SJCRH30 (cell line): ENCODE measurements at regions not wholly inside any gene's neighbourhood (a gene's known extent, or its start where the extent isn't known, plus 50 kb on each side); places are given as distances from the start of the nearest gene placed in this dataset.
A peak's percentile ranks its signal among the peaks of the same experiment; 100 is the strongest.

Experiments used
- DNase-seq, 2 experiments: peaks; one replicate each; pipeline ENCODE4 v3.0.0-alpha.2; 2015 to 2020
- H3K27ac ChIP-seq: fragments of 250-450 bp; sonication (Bioruptor Pico); 2 replicates; pipeline ENCODE4 v1.5.1; 2020; ENCODE audit warnings: mild to moderate bottlenecking, moderate library complexity
- H3K27me3 ChIP-seq: fragments of 250-450 bp; sonication (Bioruptor Pico); 2 replicates; pipeline ENCODE4 v1.5.1; 2020; ENCODE audit warnings: mild to moderate bottlenecking, moderate library complexity
- H3K36me3 ChIP-seq: fragments of 250-450 bp; sonication (Bioruptor Pico); 2 replicates; pipeline ENCODE4 v1.5.1; 2020; ENCODE audit warnings: mild to moderate bottlenecking, moderate library complexity
- H3K4me1 ChIP-seq: fragments of 250-450 bp; sonication (Bioruptor Pico); 2 replicates; pipeline ENCODE4 v1.5.1; 2020; ENCODE audit warnings: mild to moderate bottlenecking, moderate library complexity
- H3K4me3 ChIP-seq: fragments of 250-450 bp; sonication (Bioruptor Pico); 2 replicates; pipeline ENCODE4 v1.5.1; 2020; ENCODE audit warnings: mild to moderate bottlenecking, moderate library complexity
- H3K9me3 ChIP-seq: fragments of 250-450 bp; sonication (Bioruptor Pico); replicated peaks from 2 replicates; pipeline ENCODE4 v1.5.1; 2020; ENCODE audit warnings: mild to moderate bottlenecking, moderate library complexity

DNA sequence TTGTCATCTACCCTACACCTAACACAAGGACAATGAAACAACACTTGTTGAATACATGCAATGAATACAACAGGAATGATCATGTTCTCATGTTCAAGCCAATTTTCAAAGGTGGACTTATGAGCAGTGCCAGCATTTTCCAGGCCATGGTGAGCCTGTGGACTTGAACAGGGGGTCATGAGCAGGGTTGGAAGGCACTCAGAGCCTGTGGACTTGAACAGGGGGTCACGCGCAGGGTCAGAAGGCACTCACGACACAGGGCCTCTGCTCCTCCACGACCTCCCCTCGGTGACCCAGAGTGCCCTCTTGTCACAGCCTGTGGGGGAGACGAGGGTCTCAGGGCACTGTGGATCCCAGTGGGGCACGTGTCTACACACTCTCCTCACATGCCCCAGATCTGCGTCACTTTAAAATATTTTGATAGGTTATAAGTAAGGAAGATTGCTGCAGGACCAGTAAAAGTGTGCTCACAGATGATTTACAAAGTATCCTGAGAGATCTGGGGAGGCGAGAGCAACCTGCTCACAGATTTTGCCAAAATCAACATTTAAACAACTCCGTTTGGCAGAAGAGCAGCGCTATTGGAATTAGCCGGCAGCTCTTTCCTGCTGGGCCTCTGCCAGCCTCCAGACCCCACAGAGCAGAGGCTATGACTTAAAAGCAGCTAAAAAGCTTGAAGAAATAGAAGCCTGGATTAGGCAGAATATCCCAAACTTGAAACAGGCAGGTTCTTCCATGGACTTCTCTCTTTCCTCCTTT, 121.9 kb downstream of the TMEM18 start:
- Histone ChIP-seq H3K27me3 (peaks cover 20% of the 10 kb centered on the region; the same call in 1 of the 2 replicates), H3K9me3 (no peaks in the 10 kb centered on the region)

DNA sequence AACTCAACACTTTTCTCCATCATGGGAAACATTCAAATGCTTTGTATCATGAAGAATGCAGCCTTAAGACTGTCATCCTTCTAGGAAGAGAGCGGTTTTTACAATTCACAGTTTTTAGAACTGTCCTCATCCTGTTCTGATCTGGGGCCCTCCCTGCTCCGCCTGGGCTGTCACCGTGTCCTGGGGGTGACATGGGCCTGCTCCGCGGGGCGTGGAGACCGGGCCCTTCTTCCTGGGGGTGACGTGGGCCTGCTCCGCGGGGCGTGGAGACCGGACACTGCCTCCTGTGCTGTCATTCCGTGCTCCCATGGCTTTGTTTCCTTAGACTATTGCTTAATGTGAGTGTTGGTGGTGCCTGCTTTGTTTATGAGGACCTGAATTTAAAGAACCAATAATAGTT, 122.8 kb downstream of the TMEM18 start:
- no peak overlapping the region for H3K4me3 ChIP-seq
- no peak for DNase-seq
- peaks cover 26% of the 10 kb centered on the region; the same call in 1 of the 2 replicates for H3K27me3 ChIP-seq
- no peak overlapping the region for H3K27ac ChIP-seq
- H3K4me1 ChIP-seq: no peaks in the 10 kb centered on the region
- H3K9me3 ChIP-seq: no peaks in the 10 kb centered on the region
- H3K36me3 ChIP-seq: no peaks in the 10 kb centered on the region

More for the DNA sequence above, 121.9 kb downstream of the TMEM18 start:
- no peak for DNase-seq
- Histone ChIP-seq H3K36me3 (no peaks in the 10 kb centered on the region), H3K27ac (no peak overlapping the region), H3K4me3 (no peak overlapping the region), H3K4me1 (no peaks in the 10 kb centered on the region)

DNA sequence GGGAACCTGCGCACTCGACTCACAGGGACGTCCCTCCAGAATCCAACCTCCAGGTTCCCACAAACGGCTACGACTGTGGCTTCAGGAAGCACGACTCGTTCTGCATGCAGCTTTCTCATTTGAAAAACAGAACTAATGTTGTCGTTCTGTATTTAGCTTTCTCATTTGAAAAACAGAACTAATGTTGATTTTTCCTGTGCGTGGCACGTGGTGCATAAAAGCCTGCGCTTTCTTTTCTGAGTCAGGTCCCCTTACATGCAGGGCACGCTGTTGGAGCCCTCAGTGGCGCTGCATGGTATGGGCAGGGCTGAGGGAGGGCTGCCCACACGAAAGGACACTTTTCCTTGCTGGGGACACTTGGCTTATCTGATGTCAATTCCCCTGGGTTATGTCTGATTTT, 124.3 kb downstream of the TMEM18 start:
- no peak for DNase-seq
- Histone ChIP-seq H3K4me1 (no peaks in the 10 kb centered on the region), H3K36me3 (no peaks in the 10 kb centered on the region), H3K27me3 (peaks cover 20% of the 10 kb centered on the region; the same call in 1 of the 2 replicates), H3K9me3 (no peaks in the 10 kb centered on the region), H3K4me3 (no peak overlapping the region), H3K27ac (no peak overlapping the region)

DNA sequence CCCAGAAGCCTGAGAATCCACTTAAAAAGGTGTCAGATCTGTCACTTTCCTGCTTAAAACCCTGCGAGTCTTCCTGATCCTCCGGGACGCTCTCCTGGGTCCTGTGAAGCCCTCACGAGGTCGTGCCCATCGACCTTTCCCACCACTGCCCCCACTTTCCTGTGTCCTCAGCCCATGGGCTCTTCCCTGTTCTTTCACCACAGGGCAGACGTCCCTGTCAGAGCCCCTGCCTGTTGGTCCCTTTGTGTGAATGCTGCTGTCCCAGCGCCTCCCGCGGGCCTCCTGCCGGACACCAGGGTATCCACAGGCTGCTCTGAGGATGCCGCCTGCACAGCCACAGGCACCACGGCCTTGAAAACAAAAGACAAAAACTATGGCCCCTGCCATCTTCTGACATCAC, 125.6 kb downstream of the TMEM18 start:
- Histone ChIP-seq H3K4me3 (no peak overlapping the region), H3K27ac (no peak overlapping the region), H3K9me3 (no peaks in the 10 kb centered on the region), H3K4me1 (no peaks in the 10 kb centered on the region), H3K36me3 (no peaks in the 10 kb centered on the region), H3K27me3 (peaks cover 20% of the 10 kb centered on the region; the same call in 1 of the 2 replicates)
- no peak for DNase-seq

DNA sequence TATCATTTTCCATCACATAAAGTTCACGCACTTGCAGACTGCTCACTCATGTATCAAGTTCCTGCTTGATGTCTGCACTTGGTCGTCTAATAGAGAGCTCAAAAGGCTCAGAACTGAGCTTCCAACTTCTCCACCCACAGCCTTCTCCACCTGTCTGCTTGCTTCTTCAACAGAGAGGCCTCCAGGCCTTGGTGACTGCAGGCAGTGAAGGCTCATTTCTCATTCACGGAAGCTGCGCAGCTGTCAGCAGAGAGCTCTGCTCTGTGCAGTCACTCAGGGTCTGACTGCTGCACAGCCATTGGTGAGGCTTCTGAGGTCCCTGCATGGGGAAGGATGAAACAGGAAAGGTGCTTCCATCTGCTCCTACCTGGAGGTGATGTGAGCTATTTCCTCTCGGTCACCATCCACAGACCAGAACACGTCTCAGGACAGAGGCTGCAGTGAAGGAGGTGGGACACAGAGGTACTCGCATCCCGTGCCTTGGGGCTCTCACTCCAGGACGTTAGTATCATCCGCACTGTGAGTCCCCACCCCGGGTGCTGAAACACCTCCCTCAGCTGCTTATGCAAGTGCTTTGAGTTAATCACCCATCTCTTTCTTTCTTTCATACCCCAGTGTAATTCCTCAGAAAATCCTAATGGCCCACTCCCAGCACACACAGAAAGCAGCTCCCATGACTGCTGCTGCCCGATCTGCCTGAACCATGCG, 126.2 kb downstream of the TMEM18 start:
- H3K36me3 ChIP-seq: no peaks in the 10 kb centered on the region
- H3K4me3 ChIP-seq: no peak overlapping the region
- H3K27me3 ChIP-seq: peaks cover 26% of the 10 kb centered on the region
- peak in 1 of 2 experiments; percentile 37 for DNase-seq
- H3K27ac ChIP-seq: no peak overlapping the region
- no peaks in the 10 kb centered on the region for H3K9me3 ChIP-seq
- no peaks in the 10 kb centered on the region for H3K4me1 ChIP-seq

DNA sequence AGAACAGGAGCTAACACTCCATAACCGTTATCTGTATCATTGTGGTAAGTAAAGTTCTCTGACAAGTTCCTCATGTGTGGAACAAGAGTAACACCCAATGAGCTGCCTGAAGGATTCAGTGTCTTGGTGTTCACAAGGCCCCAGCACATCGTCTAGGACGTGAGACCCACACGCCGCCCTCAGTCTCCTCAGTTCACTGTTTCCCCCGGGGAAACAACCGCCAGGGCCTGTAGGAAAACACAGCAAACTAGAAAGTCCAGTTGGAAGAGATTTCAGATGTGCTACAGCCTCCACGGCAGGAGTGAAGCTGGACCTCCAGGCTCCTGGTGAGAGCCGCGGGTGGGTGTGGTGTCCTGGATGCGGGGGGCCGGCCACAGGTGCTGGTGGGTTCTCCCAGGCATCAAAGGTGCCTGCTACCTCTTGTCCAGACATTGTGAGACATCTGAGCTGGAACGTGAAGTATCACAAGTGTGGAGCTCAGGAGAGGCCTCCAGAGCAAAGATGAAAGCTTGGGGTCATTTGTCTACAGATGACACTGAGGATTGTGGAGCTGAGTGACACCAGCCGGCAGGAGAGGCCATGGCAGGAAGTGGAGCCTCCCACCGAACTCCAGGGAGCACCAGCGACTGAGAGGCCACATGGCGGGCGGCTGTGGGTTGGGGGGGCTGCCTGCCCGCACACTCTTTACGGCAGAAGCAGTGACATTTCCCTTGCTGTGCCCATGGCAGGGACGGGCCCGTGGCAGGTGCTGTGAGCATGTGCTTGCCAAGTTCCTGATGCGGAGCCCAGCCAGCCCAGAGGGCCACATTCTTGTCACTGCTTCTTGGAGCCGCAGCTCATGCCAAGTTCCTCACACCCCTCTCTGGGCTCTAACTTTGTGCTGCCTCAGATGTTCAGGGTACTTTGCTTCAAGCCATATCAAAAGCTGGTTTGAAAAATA, 131.2 kb downstream of the TMEM18 start:
- Histone ChIP-seq H3K4me3 (no peak overlapping the region), H3K9me3 (no peaks in the 10 kb centered on the region), H3K27ac (no peak overlapping the region), H3K36me3 (no peaks in the 10 kb centered on the region), H3K27me3 (peaks cover 24% of the 10 kb centered on the region), H3K4me1 (no peaks in the 10 kb centered on the region)
- no peak for DNase-seq

DNA sequence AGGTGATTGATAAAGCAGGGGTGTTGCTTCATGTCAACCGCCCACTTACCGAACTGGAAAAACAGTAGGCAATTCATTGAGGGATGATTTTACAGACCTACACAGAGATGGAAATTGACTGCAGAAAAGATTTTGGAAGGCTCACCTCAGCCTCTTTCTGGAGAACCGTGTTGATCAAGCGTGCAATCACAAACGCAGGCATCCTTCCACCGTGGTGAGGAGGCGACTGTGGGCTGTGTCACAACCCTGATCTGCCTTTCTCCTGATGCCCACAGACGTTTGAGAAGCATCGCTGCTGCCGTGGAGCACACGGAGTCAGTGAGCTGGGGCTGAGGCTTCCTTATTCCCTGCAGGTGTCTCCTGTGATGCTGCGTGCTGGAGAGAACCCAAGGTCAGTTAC, 132.0 kb downstream of the TMEM18 start:
- Histone ChIP-seq H3K9me3 (no peaks in the 10 kb centered on the region), H3K4me3 (no peak overlapping the region), H3K27me3 (peaks cover 24% of the 10 kb centered on the region), H3K36me3 (no peaks in the 10 kb centered on the region), H3K4me1 (no peaks in the 10 kb centered on the region), H3K27ac (no peak overlapping the region)
- no peak for DNase-seq

DNA sequence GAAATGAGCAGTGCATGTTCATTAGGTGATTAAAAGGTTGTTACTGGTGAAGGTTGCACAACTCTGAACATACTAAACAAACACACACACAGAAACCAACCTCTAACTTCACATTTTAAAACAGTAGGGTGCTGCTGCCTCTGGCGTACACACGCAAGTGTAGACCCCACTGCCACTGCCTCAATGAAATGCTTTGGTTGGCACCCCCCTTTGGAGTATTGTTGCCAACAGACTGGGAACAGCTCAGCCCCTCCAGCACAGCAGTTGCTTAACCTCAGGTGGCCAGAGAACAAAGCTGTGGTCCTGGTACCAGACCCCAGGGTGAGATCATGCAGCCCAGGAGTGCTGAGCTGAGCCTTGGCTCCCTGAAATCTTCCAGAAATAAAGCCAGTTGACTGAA, 138.6 kb downstream of the TMEM18 start:
- DNase-seq: no peak
- H3K4me1 ChIP-seq: no peaks in the 10 kb centered on the region
- H3K36me3 ChIP-seq: no peaks in the 10 kb centered on the region
- peaks cover 3% of the 10 kb centered on the region; the same call in 1 of the 2 replicates for H3K9me3 ChIP-seq
- H3K4me3 ChIP-seq: no peak overlapping the region
- no peaks in the 10 kb centered on the region for H3K27me3 ChIP-seq
- H3K27ac ChIP-seq: no peak overlapping the region

DNA sequence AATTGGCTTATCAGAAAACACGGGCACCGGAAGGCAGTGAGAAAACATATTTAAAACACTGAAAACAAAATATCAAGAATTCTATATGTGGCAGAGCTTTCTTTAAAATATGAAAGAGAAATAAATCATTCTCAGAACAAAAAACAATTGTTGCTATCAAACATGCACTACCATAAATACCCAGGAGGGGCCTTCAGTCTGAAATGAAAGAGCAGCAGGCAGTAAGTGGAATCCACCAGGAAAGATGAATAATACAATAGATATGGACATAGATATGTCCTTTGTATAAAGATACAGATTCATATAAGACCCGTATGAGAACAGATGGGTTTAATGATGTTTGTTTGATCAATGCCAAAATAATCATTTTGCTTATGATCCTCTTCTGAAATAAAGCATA, 142.0 kb downstream of the TMEM18 start:
- no peaks in the 10 kb centered on the region for H3K27me3 ChIP-seq
- H3K36me3 ChIP-seq: no peaks in the 10 kb centered on the region
- peaks cover 3% of the 10 kb centered on the region for H3K9me3 ChIP-seq
- no peak for DNase-seq
- no peaks in the 10 kb centered on the region for H3K4me1 ChIP-seq
- H3K4me3 ChIP-seq: no peak overlapping the region
- no peak overlapping the region for H3K27ac ChIP-seq

DNA sequence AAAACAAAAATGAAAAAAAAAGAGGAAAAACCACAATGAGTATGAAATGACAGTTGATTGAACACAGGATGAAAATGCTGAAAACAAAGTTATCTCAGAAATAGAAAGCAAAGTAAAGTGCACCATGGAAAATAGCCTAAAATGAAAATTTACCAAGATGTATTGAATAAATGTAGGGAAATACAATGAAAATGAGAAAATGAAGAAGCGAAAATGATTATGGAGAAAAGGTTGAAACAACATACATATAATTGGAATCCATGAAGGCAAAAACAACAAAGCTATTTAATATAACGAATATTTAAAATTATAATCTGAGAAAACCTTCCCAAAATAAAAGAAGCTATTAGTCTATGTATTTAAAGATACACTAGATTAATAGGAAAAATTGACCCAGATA, 147.4 kb downstream of the TMEM18 start:
- no peak overlapping the region for H3K4me3 ChIP-seq
- no peaks in the 10 kb centered on the region for H3K27me3 ChIP-seq
- H3K9me3 ChIP-seq: peaks cover 3% of the 10 kb centered on the region; the same call in 1 of the 2 replicates
- no peak for DNase-seq
- H3K4me1 ChIP-seq: no peaks in the 10 kb centered on the region
- no peak overlapping the region for H3K27ac ChIP-seq
- no peaks in the 10 kb centered on the region for H3K36me3 ChIP-seq

DNA sequence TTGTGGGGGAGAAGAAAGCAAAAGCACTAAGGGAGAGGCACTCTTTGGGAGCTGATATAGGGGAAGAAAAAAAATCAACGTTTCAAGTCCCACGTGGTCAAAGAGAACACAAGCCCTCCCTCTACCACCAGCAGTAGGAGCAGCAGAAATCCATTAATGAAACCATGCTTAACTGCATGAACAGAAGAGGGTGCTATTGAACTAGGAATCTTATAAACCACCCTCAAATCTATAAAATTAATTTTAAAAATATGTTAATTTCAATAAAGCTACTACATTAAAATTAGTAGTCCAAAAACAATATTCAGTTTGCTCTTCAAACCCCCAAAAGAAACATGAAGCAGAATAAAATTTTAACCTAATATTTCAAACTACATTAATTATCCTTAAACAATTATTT, 147.8 kb downstream of the TMEM18 start:
- DNase-seq: peak in 1 of 2 experiments; percentile 50
- Histone ChIP-seq H3K9me3 (peaks cover 3% of the 10 kb centered on the region; the same call in 1 of the 2 replicates), H3K4me3 (no peak overlapping the region), H3K36me3 (no peaks in the 10 kb centered on the region), H3K4me1 (no peaks in the 10 kb centered on the region), H3K27ac (no peak overlapping the region), H3K27me3 (no peaks in the 10 kb centered on the region)

DNA sequence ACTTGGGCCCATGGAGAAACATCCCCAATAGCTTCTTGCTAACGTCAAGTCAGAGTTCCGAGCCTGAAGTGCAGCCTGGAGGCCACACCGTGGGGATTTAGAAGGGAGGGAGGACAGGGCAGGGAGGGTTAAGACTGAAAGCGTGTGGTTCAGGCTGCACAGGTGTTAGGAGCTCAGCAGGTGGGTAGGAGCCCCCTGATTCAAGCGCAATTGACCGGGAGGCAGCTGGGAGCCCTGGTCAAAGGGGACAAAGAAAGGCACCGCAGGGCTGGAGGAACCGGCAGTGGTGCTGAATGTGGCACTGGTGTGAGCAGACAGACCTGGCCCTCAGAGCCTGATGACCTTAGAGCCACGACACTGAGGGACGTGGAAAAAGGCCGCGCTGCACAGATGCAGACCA, 149.6 kb downstream of the TMEM18 start:
- 0 out of 2 replicates have a peak, but pooled peaks cover 2% of the 10 kb centered on the region for H3K27me3 ChIP-seq
- no peaks in the 10 kb centered on the region for H3K36me3 ChIP-seq
- no peak for DNase-seq
- H3K4me1 ChIP-seq: no peaks in the 10 kb centered on the region
- no peak overlapping the region for H3K27ac ChIP-seq
- H3K4me3 ChIP-seq: no peak overlapping the region
- peaks cover 3% of the 10 kb centered on the region; the same call in 1 of the 2 replicates for H3K9me3 ChIP-seq

DNA sequence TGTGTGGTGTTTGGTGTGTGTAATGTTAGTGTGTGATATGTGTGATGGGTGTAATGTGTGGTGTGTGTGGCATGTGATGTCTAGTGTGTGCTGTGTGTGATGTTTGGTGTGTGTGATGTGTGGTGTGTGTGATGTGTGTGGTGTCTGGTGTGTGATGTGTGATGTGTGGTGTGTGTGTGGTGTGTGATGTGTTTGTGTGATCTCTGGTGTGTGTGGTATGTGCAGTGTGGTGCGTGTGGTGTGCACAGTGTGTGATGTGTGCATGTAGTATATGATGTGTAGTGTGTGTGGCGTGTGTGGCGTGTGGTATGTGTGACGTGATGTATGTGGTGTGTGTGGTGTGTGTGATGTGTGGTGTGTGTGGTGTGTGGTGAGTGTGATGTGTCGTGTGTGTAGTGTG, 150.3 kb downstream of the TMEM18 start:
- Histone ChIP-seq H3K36me3 (no peaks in the 10 kb centered on the region), H3K9me3 (peaks cover 3% of the 10 kb centered on the region; the same call in 1 of the 2 replicates), H3K27me3 (0 out of 2 replicates have a peak, but pooled peaks cover 2% of the 10 kb centered on the region), H3K4me3 (no peak overlapping the region), H3K4me1 (no peaks in the 10 kb centered on the region), H3K27ac (no peak overlapping the region)
- DNase-seq: no peak

DNA sequence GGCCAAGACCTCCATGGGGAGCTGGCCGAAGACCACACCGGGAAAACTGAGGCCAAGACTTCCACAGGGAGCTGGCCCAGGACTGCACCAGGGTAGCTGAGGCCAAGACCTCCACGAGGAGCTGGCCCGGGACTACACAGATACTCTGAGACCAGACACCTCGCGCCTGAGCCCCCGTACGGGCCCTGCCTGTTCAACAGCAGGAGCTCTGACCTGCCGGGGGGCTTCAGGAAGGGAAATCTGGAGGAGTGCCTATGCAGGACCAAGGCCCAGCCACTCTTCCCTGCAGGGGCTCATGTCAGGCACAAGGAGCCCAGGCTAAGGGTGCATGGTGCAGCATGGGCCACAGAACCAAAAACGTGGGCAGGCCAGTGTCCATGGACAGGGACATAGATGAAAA, 151.6 kb downstream of the TMEM18 start:
- DNase-seq: no peak
- Histone ChIP-seq H3K27ac (no peak overlapping the region), H3K9me3 (peaks cover 3% of the 10 kb centered on the region; the same call in 1 of the 2 replicates), H3K4me3 (no peak overlapping the region), H3K27me3 (0 out of 2 replicates have a peak, but pooled peaks cover 2% of the 10 kb centered on the region), H3K36me3 (no peaks in the 10 kb centered on the region), H3K4me1 (no peaks in the 10 kb centered on the region)
